OCI-LY7 (cell line): ENCODE measurements at regions not wholly inside any gene's neighbourhood (a gene's known extent, or its start where the extent isn't known, plus 50 kb on each side); places are given as distances from the start of the nearest gene placed in this dataset.

ENCODE experiments used
- BruUV-seq: library from RNA; stranded (reverse); fragments of 400-500 nt; replicated peaks from 2 replicates; lab custom pipeline; 2021; lab: Mats Ljungman, UMichigan
- CTCF ChIA-PET: fragments of 300-600 bp; sonication (Branson Sonifier 250); formaldehyde crosslinking; loops from one replicate; lab custom pipeline; 2022; ENCODE audit warnings: antibody characterized with exemption; ENCODE audit not compliant: unreplicated experiment; lab: Charles Lee
- POLR2A ChIA-PET: fragments of 300-600 bp; sonication (Branson Sonifier 250); formaldehyde crosslinking; loops from one replicate; lab custom pipeline; 2022; ENCODE audit warnings: antibody characterized with exemption; lab: Charles Lee
- DNase-seq: peaks from one replicate; pipeline ENCODE4 v3.0.0-alpha.2; 2015; ENCODE audit warnings: low spot score
- H2AFZ ChIP-seq: fragments of 200-600 bp; sonication (generic), shearing (Covaris generic); 2 replicates; pipeline ENCODE4 v1.6.1; 2014; ENCODE audit warnings: mild to moderate bottlenecking, antibody characterized with exemption, low read length, moderate library complexity
- H3K27ac ChIP-seq: fragments of 200-600 bp; sonication (generic); 2 replicates; pipeline ENCODE4 v1.5.1; 2014; ENCODE audit warnings: mixed run types, low read depth, mild to moderate bottlenecking, moderate library complexity, low read length, inconsistent platforms; ENCODE audit not compliant: poor library complexity, severe bottlenecking
- H3K36me3 ChIP-seq: fragments of 200-600 bp; sonication (generic); 2 replicates; pipeline ENCODE4 v1.6.1; 2014; ENCODE audit warnings: mild to moderate bottlenecking, antibody characterized with exemption, low read length, moderate library complexity, mixed read lengths; ENCODE audit not compliant: insufficient read depth
- H3K4me1 ChIP-seq: fragments of 200-600 bp; sonication (generic); 2 replicates; pipeline ENCODE4 v1.5.1; 2014; ENCODE audit warnings: mild to moderate bottlenecking, low read length; ENCODE audit not compliant: insufficient read depth, poor library complexity, severe bottlenecking
- H3K4me2 ChIP-seq: fragments of 200-600 bp; sonication (generic); 2 replicates; pipeline ENCODE4 v1.6.1; 2014; ENCODE audit warnings: mild to moderate bottlenecking, low read length
- H3K4me3 ChIP-seq: fragments of 200-600 bp; sonication (generic); 2 replicates; pipeline ENCODE4 v1.5.1; 2014; ENCODE audit warnings: mild to moderate bottlenecking, low read depth, low read length; ENCODE audit not compliant: poor library complexity, severe bottlenecking
- H3K79me2 ChIP-seq: fragments of 200-600 bp; sonication (generic); 2 replicates; pipeline ENCODE4 v1.6.1; 2016; ENCODE audit warnings: low read depth, mild to moderate bottlenecking, low read length, moderate library complexity, mixed read lengths; ENCODE audit not compliant: insufficient read depth
- H3K9me2 ChIP-seq: fragments of 200-600 bp; sonication (generic); 2 replicates; pipeline ENCODE4 v1.6.1; 2016; ENCODE audit warnings: mild to moderate bottlenecking, low read length, mixed read lengths; ENCODE audit not compliant: insufficient read depth
- H3K9me3 ChIP-seq: fragments of 200-600 bp; sonication (generic); 2 replicates; pipeline ENCODE4 v1.6.1; 2014; ENCODE audit warnings: mild to moderate bottlenecking, mixed run types, low read length, mixed read lengths
- H4K20me1 ChIP-seq: fragments of 200-600 bp; sonication (generic); 2 replicates; pipeline ENCODE4 v1.6.1; 2014; ENCODE audit warnings: mild to moderate bottlenecking, antibody characterized with exemption, low read length, moderate library complexity, mixed read lengths; ENCODE audit not compliant: insufficient read depth
- CTCF ChIP-seq: fragments of 200-600 bp; sonication (generic); conservative IDR thresholded peaks from 2 replicates; pipeline ENCODE4 v1.5.1; 2014; ENCODE audit warnings: mild to moderate bottlenecking, antibody characterized with exemption, low read length, moderate library complexity, mixed read lengths
- EZH2phosphoT487 ChIP-seq: fragments of 200-600 bp; sonication (generic); IDR thresholded peaks from 2 replicates; pipeline ENCODE4 v1.6.1; 2018; ENCODE audit warnings: low read depth, borderline replicate concordance, mild to moderate bottlenecking, mixed run types, antibody characterized with exemption, low read length, moderate library complexity, mixed read lengths
- intact Hi-C: fragments of 100-400 bp; cut with micrococcal nuclease; formaldehyde crosslinking; loops from one replicate; pipeline ENCODE4 v1.10.0; 2022; ENCODE audit not compliant: unreplicated experiment

- Histone ChIP-seq H3K9me2 (no peaks in the 10 kb centered on the region), H3K79me2 (no peaks in the 10 kb centered on the region), H3K9me3 (no peaks in the 10 kb centered on the region), H4K20me1 (no peaks in the 10 kb centered on the region), H3K27ac (no peak overlapping the region), H3K4me1 (no peaks in the 10 kb centered on the region), H3K4me2 (no peak overlapping the region), H3K4me3 (no peak overlapping the region), H3K36me3 (no peaks in the 10 kb centered on the region), H2AFZ (no peak overlapping the region)
- TF ChIP-seq CTCF, result no peak
- no peak for TF ChIP-seq EZH2phosphoT487
- BruUV-seq, result no TSS peak
- ChIA-PET POLR2A (no interaction called here), CTCF (no interaction called here)
- DNase-seq, result no peak
- intact Hi-C loops, result no loop called here
Measured at GRCh38 chr7:125355899-125356298, 426.3 kb upstream of the POT1 start.

- H3K4me2 ChIP-seq, result no peak overlapping the region
- no TSS peak for BruUV-seq
- H3K36me3 ChIP-seq, result no peaks in the 10 kb centered on the region
- no peaks in the 10 kb centered on the region for H4K20me1 ChIP-seq
- no peaks in the 10 kb centered on the region for H3K4me1 ChIP-seq
- no peak overlapping the region for H3K4me3 ChIP-seq
- TF ChIP-seq CTCF (no peak), EZH2phosphoT487 (no peak)
- no peak overlapping the region for H2AFZ ChIP-seq
- H3K27ac ChIP-seq, result no peak overlapping the region
- H3K9me3 ChIP-seq, result no peaks in the 10 kb centered on the region
- CTCF ChIA-PET, result no interaction called here
- POLR2A ChIA-PET, result interaction anchor here (0.6 kb wide), 1 partner anchor 133 kb away, joined by 3 read pairs; no protein-coding TSS in a partner anchor
- no peak for DNase-seq
- no peaks in the 10 kb centered on the region for H3K79me2 ChIP-seq
- H3K9me2 ChIP-seq, result no peaks in the 10 kb centered on the region
- intact Hi-C loops, result no loop called here
Measured at GRCh38 chr7:125347269-125347668, 417.6 kb upstream of the POT1 start.

- Histone ChIP-seq H4K20me1 (no peaks in the 10 kb centered on the region), H3K4me2 (no peak overlapping the region), H2AFZ (no peak overlapping the region), H3K36me3 (no peaks in the 10 kb centered on the region), H3K27ac (no peak overlapping the region), H3K79me2 (no peaks in the 10 kb centered on the region), H3K9me3 (no peaks in the 10 kb centered on the region), H3K9me2 (no peaks in the 10 kb centered on the region), H3K4me1 (no peaks in the 10 kb centered on the region), H3K4me3 (no peak overlapping the region)
- no peak for TF ChIP-seq CTCF
- TF ChIP-seq EZH2phosphoT487, result no peak
- no peak for DNase-seq
- ChIA-PET POLR2A (no interaction called here), CTCF (no interaction called here)
- intact Hi-C loops, result no loop called here
- no TSS peak for BruUV-seq
Measured at GRCh38 chr7:125338110-125338509, 408.5 kb upstream of the POT1 start.
